H54 (cell line): ENCODE measurements at regions not wholly inside any gene's neighbourhood (a gene's known extent, or its start where the extent isn't known, plus 50 kb on each side); places are given as distances from the start of the nearest gene placed in this dataset.
A peak's percentile ranks its signal among the peaks of the same experiment; 100 is the strongest.
"Not testable (repeated sequence)": the region's sequence is repeated elsewhere in the genome, so short reads cannot be mapped to it uniquely, and the experiment has no call there.

ENCODE experiments used
- DNase-seq: peaks from one replicate; pipeline ENCODE4 v3.0.0; 2011; ENCODE audit warnings: low spot score, mixed read lengths; ENCODE audit not compliant: insufficient read length
- FAIRE-seq: peaks from 3 replicates; lab custom pipeline; 2011; peaks lifted over from hg19 to GRCh38; lab: Jason Lieb, UNC
- POLR2A ChIP-seq: IDR thresholded peaks from 2 replicates; pipeline ENCODE4 v1.6.1; 2011; ENCODE audit warnings: low read depth, mild to moderate bottlenecking, low read length

DNA sequence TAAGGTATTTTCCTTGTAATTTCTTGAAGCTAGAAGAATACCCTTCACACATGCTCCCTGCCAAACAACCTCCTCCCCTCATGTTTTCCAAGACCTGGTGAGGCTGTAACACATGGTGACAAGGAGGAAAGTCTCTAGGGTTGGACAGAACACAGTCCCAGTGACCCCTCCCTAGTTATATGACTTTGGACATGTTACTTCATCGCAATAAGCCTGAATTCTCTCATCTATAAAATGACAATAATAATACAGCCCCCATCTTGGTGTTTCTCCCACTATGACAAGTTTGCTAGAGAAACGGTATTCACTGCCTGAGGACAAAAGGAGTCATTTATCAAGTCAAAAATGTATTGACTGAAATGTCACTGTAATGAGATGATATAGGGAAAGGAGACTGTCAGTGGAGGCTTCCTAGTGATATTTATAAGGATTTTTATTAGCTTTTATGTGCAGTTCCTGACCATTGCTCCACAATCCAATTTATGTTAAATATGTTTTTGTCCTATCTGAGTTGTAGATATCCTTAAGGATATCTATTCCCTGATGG lies 464.4 kb downstream of the SUCLG1 start:
- DNase-seq (no peak), FAIRE-seq (no peak)
- TF ChIP-seq POLR2A, result no peak

DNA sequence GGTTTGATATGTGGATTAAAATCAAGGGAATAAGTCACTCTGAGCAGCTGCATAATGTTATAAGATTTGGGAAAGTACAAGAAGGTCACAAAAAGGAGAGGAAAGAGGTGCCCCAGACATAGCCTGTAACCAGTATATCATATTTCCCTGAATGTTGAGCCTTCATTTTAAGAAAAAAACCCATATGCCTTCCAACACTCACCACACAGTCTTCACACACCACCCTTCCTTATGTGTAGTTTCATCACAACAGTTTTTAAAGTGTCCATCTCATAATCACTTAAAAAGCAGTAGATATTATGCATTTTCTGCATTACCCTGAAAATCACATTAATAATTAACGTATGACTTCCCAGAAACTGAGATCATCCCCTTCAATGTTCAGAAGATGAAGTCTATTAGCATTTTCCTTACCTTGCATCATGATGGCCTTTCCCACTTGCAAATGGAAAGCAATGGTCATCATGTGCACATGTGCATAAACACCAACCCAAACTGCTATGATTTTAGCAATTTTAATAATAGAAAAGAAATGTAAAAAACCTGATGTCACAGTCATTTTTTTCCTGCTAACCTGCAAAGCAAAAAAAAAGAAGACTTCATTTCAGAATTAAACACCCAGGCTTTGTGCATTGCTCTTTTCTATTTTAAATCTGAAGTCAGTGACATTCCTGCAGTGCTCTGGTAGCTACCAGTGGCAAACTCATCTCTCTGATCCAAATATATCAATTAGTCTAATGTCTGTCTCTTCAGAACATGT lies 465.0 kb downstream of the SUCLG1 start:
- no peak for TF ChIP-seq POLR2A
- FAIRE-seq, result no peak
- DNase-seq, result no peak

DNA sequence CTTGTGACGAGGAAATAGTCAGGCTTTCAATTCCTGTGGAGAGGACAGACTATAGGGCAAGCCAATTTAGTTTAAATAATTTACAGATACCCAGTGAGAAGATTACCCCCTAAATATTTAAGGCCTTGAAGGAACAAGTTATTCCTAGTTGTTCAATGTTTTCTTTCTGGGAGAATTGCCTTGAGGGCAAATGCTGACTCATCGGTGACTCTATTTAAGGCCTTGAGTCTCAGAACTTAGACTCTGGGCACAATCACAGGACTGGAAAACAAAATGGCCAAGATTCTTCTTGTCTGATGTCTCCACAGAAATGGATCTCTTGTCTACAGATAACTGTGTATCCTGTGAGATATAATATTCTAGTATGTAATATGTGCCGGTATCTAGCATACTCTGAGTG lies 467.1 kb downstream of the SUCLG1 start:
- DNase-seq, result no peak
- peak; percentile 83 for FAIRE-seq
- no peak for TF ChIP-seq POLR2A

DNA sequence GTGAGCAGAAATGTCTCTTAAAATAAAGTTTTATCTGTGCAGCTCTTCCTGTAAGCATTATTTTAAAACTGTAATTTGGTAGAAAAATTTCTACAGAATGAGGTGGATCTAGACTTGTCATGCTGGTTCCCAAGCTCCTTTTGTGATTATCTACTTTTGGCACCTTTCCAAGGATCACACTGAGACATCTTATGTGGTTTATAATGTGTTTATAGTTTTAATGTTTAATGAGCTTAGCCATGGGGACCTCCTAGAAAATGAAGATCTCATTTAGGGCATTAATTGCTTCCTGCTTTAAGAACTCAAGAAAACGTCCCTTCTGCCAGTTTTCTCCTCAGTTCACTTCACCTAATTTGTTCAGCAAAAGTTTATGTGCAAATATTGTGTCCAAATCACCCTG lies 468.4 kb downstream of the SUCLG1 start:
- FAIRE-seq (no peak), DNase-seq (no peak)
- no peak for TF ChIP-seq POLR2A

DNA sequence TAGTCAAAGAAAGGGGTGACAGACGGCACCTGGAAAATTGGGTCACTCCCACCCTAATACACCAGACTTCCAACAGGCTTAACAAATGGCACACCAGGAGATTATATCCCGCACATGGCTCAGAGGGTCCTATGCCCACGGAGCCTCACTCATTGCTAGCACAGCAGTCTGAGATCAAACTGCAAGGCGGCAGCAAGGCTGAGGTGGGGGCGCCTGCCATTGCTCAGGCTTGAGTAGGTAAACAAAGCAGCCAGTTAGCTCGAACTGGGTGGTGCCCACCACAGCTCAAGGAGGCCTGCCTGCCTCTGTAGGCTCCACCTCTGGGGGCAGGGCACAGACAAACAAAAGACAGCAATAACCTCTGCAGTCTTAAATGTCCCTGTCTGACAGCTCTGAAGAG lies 482.5 kb downstream of the SUCLG1 start:
- not testable (repeated sequence) for FAIRE-seq, DNase-seq

DNA sequence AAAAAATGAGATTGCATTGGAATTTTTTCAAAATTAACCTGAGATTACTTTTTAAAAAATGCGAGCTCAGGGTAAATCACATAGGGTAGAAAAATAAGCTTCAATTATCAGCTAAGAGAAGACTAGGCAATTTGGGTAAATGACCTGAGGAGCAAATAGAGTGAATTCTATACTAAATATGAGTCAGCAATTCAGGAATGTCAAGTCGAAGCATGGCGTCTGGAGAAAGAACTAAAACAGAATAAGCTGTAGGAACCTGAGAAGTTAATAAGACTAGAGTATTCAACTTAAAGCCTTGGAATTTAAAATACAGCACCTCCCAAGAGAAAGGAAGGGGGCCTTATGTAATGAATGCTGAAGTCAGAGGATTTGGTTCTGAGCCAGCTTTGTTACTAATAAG lies 487.0 kb downstream of the SUCLG1 start:
- DNase-seq (no peak), FAIRE-seq (no peak)
- TF ChIP-seq POLR2A, result no peak

DNA sequence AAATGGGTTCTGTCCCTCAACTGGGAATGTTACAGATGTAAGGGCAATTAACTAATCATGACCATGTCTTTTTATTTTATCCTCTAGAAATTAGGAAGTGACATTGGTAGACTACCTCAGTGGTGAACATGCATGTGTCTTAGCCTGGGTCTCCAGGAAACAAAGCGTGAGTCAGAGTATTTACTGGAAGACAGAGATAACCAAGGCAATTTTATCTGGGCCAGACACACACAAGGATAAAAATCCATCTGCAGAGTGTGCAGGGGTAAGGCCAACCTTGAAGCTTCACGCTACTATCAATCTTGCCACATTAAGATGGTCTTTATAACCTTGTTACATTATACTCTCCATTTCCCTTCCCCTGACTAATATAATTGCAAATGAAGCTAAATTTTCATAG lies 487.5 kb downstream of the SUCLG1 start:
- no peak for DNase-seq
- FAIRE-seq, result no peak
- TF ChIP-seq POLR2A, result no peak

DNA sequence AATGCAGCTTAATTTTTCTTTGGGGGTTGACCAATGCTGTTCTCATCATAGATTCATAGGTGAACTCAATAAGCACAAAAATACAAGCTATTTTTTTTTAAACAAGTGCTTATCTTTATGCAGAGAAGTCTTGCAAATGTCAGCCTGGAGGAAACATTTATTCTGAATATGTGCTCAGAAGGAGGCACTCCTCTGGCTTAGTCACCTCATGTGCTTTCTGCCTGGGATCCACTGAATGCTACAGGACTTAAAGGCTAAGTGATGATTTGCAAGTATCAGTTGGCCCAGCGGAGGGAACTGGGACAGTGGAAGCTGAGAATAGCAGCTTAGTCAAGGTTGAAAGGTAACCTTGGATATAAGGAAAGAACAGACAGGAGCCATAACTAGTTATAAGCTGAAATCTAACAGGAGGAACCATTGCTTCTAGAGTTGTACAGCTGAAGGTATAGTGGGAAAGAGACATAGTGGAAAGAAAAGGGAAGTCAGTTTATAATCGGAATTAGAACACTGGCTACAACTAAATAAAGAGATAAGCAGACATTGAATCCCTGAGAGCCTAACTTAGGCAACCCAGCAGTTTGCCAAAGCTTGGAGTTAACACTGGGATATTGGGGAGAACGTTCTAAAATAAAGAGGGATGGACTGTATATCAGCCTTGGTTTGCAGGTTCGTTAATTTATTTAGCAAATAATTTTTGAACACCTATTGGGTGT lies 488.7 kb downstream of the SUCLG1 start:
- DNase-seq (no peak), FAIRE-seq (no peak)
- no peak for TF ChIP-seq POLR2A

DNA sequence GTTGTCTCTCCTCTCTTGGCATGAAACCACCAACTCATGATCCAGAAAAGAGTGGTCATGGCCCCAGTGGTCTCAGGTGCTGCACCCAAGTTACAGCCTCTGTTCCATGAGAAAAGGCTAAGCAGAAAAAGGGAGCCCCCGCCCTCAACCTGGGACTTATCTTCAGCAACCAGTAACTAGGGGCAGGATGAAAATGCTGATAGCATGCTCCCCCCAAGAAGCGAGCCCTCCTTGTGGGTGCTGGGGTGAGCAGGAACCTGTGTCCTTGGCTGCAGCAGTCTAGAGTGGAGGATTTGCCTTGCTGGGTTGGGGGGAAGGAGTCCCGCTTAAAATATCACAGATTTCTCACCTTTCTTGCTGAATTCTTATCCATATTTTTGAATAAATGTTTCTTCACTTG lies 490.0 kb downstream of the SUCLG1 start:
- TF ChIP-seq POLR2A, result no peak
- no peak for DNase-seq
- FAIRE-seq, result no peak

DNA sequence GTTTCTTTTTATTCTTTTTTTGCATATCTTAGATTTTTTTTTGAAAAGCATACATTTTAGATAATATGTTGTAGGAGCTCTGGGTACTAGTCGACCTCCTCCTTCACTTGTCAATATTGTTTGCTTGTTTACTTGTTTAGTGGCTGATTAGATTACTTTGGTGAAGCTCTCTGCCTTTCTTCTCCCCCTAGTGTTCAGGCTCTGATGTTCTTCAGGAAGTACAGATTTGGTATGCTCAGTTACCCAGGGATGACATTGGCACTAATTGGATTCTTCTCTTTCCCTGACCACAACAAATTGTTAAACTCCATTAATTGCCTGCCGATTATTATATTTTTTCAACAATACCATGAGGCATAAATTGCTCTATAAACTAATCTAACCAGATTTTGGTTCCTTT lies 491.2 kb downstream of the SUCLG1 start:
- no peak for FAIRE-seq
- DNase-seq, result no peak
- no peak for TF ChIP-seq POLR2A

DNA sequence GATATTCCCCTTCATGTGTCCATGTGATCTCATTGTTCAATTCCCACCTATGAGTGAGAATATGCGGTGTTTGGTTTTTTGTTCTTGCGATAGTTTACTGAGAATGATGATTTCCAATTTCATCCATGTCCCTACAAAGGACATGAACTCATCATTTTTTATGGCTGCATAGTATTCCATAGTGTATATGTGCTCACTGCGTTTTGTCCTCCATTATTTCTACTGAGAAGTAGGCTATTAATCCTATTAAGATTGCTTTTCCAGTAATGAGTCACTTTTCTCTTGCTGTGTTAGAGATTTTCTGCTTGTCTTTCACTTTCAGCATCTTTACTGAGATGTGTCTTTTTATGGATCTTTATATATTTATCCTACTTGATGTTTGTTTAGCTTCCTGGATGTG lies 492.1 kb downstream of the SUCLG1 start:
- DNase-seq, FAIRE-seq: not testable (repeated sequence)

DNA sequence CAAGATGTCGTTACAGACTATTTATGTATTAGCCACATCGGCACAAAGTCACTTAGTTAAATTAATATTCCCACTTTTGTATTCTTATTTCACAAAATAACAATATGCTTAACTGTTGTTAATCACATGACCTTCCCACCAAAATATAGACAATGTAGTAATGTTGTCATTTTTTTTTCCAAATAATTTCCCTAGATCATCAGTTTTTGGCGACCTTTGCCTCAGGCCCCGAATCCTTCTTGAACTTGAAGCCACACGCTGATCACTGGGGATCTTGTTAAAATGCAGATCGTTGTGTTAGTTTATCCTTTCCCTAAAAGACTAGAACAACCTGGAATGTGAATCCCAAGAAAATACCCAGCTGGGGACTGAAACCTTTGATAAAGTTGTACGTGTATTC lies 497.6 kb downstream of the SUCLG1 start:
- DNase-seq, result no peak
- TF ChIP-seq POLR2A, result no peak
- FAIRE-seq, result no peak

DNA sequence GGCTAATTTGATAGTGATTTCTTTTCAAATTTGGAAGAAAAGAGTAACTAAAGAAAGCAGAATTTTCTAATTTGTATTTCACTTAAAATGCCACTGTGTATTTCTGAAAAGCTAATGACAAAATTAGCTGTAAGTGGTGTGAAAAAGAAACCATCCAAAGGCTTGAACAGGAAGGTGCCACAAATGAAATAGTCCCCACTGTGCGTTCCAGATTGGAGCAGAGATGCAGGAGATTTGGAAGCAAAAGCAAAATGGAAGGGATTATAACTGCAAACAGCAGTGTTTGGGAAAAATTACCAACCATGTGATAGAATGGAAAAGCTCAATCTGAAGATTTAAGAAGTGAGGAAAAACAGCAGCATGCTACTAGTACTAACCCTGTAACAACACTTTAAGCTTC lies 498.7 kb downstream of the SUCLG1 start:
- no peak for TF ChIP-seq POLR2A
- no peak for DNase-seq
- FAIRE-seq, result no peak

DNA sequence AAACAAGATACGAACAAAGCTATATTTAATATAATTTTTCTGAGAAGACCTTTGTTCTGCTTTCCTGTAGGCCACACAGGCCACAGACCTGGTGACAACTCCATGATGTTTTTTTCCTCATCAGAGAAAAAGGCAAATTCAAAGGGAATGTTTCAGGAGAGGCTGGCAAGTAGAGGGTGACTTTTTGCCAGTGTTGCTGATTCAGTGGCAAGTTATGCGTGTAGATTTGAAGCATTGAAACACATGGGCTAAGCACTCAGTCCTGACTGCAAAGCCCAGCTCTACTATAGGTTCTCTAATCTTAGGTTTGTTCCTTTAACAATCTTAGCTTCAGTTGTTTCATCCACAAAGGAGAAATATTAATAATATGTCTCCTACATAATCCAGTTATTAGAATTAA lies 499.8 kb downstream of the SUCLG1 start:
- FAIRE-seq, result peak; percentile 93
- DNase-seq, result no peak
- TF ChIP-seq POLR2A, result no peak

DNA sequence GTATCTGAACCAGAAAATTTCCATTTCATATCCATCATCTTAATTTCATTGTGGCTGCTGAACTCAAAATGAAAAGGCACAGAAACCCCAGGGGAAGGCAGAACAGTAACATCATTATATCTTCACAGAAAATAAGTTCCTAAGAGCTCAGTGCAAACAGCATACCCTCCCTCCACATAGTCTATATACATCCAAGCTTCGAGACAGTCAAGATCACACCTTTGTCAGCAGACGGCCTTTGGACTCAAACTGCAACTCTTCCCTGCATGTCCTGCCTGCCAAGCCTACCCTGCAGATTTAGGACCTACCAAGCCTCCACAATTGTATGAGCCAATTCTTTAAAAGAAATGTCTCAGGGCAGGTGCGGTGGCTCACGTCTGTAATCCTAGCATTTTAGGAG lies 502.1 kb downstream of the SUCLG1 start:
- DNase-seq (no peak), FAIRE-seq (no peak)
- TF ChIP-seq POLR2A, result no peak

DNA sequence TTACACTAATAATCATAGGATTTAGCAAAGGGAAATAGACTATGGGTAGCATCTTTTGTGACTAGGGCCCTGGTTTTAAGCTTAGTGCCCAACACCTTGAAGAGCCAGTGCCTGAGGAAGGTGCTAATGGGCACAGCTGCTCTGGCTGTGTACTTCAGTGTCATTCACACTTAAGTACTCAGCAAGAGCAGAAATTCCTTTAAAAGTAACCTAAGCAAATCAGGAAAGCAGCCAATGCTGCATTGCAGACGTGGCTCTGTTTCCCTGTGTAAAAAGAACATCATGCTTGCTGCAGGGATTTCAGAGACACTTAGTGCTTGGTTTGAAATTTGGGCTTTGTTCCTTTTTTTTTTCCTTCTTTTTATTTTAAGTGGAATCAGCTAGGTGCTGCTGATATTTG lies 505.4 kb downstream of the SUCLG1 start:
- TF ChIP-seq POLR2A, result no peak
- DNase-seq (no peak), FAIRE-seq (no peak)
